Mucosa of gallbladder (tissue), 1 donor: ENCODE measurements at regions not wholly inside any gene's neighbourhood (a gene's known extent, or its start where the extent isn't known, plus 50 kb on each side); places are given as distances from the start of the nearest gene placed in this dataset.
"Not testable (repeated sequence)": the region's sequence is repeated elsewhere in the genome, so short reads cannot be mapped to it uniquely, and the experiment has no call there.

Experiments
- DNase-seq: peaks from one replicate; pipeline ENCODE4 v3.0.0-alpha.2; 2020; ENCODE audit warnings: low spot score
- donor health status: DM: no; HTN: no; CAD: no.

- DNase-seq, result peak; percentile 49
Observed at GRCh38 chr20:52312132-52312729, 120.7 kb upstream of the ZFP64 start.

- DNase-seq, result no peak
Observed at GRCh38 chr20:52311209-52311794, 119.7 kb upstream of the ZFP64 start.

GRCh38 chr20:52309181-52309580 is 117.6 kb upstream of the ZFP64 start:
- no peak for DNase-seq

GRCh38 chr20:52306477-52306876 is 114.9 kb upstream of the ZFP64 start:
- no peak for DNase-seq

GRCh38 chr20:52305858-52306257 is 114.3 kb upstream of the ZFP64 start:
- DNase-seq, result no peak

GRCh38 chr20:52305024-52305645 is 113.6 kb upstream of the ZFP64 start:
- no peak for DNase-seq

- no peak for DNase-seq
Observed at GRCh38 chr20:52303281-52303950, 111.8 kb upstream of the ZFP64 start.

GRCh38 chr20:52302736-52303135 is 111.2 kb upstream of the ZFP64 start:
- DNase-seq, result no peak

- not testable (repeated sequence) for DNase-seq
Observed at GRCh38 chr20:52302051-52302450, 110.5 kb upstream of the ZFP64 start.

GRCh38 chr20:52295556-52295955 is 104.0 kb upstream of the ZFP64 start:
- no peak for DNase-seq

- DNase-seq, result no peak
Observed at GRCh38 chr20:52294106-52294628, 102.6 kb upstream of the ZFP64 start.

GRCh38 chr20:52291109-52291508 is 99.5 kb upstream of the ZFP64 start:
- DNase-seq, result no peak

- DNase-seq, result no peak
Observed at GRCh38 chr20:52290569-52290968, 99.0 kb upstream of the ZFP64 start.

- no peak for DNase-seq
Observed at GRCh38 chr20:52289956-52290565, 98.5 kb upstream of the ZFP64 start.

- no peak for DNase-seq
Observed at GRCh38 chr20:52280407-52280806, 88.8 kb upstream of the ZFP64 start.

- no peak for DNase-seq
Observed at GRCh38 chr20:52279706-52280105, 88.1 kb upstream of the ZFP64 start.

- no peak for DNase-seq
Observed at GRCh38 chr20:52275181-52275691, 83.7 kb upstream of the ZFP64 start.

GRCh38 chr20:52270696-52271095 is 79.1 kb upstream of the ZFP64 start:
- no peak for DNase-seq

GRCh38 chr20:52270001-52270606 is 78.5 kb upstream of the ZFP64 start:
- DNase-seq, result no peak

GRCh38 chr20:52269321-52269720 is 77.7 kb upstream of the ZFP64 start:
- DNase-seq, result no peak

- DNase-seq, result no peak
Observed at GRCh38 chr20:52268184-52268749, 76.7 kb upstream of the ZFP64 start.
